Upper lobe of left lung (tissue), 4 donors: ENCODE measurements at regions not wholly inside any gene's neighbourhood (a gene's known extent, or its start where the extent isn't known, plus 50 kb on each side); places are given as distances from the start of the nearest gene placed in this dataset.

Experiments used
- EP300 ChIP-seq, 4 donors: sonication (generic); formaldehyde crosslinking; IDR thresholded peaks; one replicate each; pipeline ENCODE4 v1.5.1; 2017; ENCODE audit warnings: antibody characterized with exemption in 4 of 4, control low read depth in 2 of 4
- POLR2A ChIP-seq, 4 donors: fragments of 450-650 bp; IDR thresholded peaks; one replicate each; pipeline ENCODE4 v1.5.1; 2016 to 2017; ENCODE audit warnings: antibody characterized with exemption in 4 of 4, mild to moderate bottlenecking in 2 of 4
- POLR2AphosphoS5 ChIP-seq, 2 donors: sonication (generic); formaldehyde crosslinking; IDR thresholded peaks; one replicate each; pipeline ENCODE4 v1.5.1; 2017; ENCODE audit warnings: antibody characterized with exemption in 2 of 2
- TF ChIP-seq, protein P1 (sequence below), 6 experiments: fragments of 450-650 bp in 4 of 6; fragments of 200-600 bp in 2 of 6; sonication (generic) in 2 of 6; IDR thresholded peaks; one replicate each; pipeline ENCODE4 v1.5.1; 2016 to 2019; ENCODE audit warnings: antibody characterized with exemption in 6 of 6

DNA sequence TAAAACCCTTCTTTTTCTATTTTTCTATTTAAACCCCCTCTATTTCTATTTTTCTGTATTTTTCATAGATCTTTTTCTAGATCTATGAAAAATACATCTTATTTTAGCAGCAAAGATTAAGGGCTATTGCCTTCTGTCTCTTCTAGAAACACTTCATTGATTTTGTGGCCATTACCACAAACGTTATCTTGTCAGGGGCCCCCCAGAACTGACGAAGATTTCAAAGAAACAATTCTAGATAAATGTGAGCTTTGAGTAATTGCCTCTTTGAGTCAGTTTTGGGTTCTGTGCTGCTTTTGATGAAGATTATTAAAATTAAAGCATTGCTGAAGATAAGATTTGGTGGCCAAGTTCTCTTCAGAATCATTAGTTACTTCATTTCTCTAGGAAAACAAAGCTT lies 279.6 kb upstream of the PEX5L start:
- TF ChIP-seq EP300 (IDR thresholded peaks at IDR 0.05) (no peak), POLR2AphosphoS5 (IDR thresholded peaks at IDR 0.05) (no peak), POLR2A (IDR thresholded peaks at IDR 0.05) (no peak)
- TF ChIP-seq, protein P1, sequence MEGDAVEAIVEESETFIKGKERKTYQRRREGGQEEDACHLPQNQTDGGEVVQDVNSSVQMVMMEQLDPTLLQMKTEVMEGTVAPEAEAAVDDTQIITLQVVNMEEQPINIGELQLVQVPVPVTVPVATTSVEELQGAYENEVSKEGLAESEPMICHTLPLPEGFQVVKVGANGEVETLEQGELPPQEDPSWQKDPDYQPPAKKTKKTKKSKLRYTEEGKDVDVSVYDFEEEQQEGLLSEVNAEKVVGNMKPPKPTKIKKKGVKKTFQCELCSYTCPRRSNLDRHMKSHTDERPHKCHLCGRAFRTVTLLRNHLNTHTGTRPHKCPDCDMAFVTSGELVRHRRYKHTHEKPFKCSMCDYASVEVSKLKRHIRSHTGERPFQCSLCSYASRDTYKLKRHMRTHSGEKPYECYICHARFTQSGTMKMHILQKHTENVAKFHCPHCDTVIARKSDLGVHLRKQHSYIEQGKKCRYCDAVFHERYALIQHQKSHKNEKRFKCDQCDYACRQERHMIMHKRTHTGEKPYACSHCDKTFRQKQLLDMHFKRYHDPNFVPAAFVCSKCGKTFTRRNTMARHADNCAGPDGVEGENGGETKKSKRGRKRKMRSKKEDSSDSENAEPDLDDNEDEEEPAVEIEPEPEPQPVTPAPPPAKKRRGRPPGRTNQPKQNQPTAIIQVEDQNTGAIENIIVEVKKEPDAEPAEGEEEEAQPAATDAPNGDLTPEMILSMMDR (IDR thresholded peaks at IDR 0.05) = no peak
